C4-2B (cell line): ENCODE measurements at regions not wholly inside any gene's neighbourhood (a gene's known extent, or its start where the extent isn't known, plus 50 kb on each side); places are given as distances from the start of the nearest gene placed in this dataset.

Experiments used
- H3K27ac ChIP-seq: fragments of 450-650 bp; 2 replicates; pipeline ENCODE4 v1.5.1; 2017
- ZFX ChIP-seq: fragments of 450-650 bp; IDR thresholded peaks from 2 replicates; pipeline ENCODE4 v1.6.1; 2017
- TF ChIP-seq, protein P1 (sequence below): fragments of 450-650 bp; conservative IDR thresholded peaks from 2 replicates; pipeline ENCODE4 v1.5.1; 2017; ENCODE audit warnings: mild to moderate bottlenecking

DNA sequence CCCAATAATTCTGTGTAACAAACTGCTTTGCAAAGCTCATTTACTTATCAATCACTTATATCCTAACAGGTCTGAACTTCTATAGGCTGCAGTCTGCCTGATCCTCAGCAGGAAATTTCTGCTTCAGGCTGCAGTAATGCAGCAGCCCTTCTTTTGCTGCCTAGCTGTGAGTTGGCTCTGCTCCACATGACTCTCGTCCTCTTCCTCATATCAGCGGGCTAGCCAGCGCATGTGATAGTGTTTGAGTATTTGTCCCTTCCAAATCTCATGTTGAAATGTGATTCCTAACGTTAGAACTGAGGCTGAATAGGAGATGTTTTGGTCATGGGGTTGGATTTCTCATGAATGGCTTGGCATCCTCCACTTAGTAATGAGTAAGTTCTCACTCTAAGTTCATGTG, 387.8 kb downstream of the SEMA3D start:
- H3K27ac ChIP-seq: no peak overlapping the region
- TF ChIP-seq, protein P1, sequence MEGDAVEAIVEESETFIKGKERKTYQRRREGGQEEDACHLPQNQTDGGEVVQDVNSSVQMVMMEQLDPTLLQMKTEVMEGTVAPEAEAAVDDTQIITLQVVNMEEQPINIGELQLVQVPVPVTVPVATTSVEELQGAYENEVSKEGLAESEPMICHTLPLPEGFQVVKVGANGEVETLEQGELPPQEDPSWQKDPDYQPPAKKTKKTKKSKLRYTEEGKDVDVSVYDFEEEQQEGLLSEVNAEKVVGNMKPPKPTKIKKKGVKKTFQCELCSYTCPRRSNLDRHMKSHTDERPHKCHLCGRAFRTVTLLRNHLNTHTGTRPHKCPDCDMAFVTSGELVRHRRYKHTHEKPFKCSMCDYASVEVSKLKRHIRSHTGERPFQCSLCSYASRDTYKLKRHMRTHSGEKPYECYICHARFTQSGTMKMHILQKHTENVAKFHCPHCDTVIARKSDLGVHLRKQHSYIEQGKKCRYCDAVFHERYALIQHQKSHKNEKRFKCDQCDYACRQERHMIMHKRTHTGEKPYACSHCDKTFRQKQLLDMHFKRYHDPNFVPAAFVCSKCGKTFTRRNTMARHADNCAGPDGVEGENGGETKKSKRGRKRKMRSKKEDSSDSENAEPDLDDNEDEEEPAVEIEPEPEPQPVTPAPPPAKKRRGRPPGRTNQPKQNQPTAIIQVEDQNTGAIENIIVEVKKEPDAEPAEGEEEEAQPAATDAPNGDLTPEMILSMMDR: no peak
- no peak for TF ChIP-seq ZFX

DNA sequence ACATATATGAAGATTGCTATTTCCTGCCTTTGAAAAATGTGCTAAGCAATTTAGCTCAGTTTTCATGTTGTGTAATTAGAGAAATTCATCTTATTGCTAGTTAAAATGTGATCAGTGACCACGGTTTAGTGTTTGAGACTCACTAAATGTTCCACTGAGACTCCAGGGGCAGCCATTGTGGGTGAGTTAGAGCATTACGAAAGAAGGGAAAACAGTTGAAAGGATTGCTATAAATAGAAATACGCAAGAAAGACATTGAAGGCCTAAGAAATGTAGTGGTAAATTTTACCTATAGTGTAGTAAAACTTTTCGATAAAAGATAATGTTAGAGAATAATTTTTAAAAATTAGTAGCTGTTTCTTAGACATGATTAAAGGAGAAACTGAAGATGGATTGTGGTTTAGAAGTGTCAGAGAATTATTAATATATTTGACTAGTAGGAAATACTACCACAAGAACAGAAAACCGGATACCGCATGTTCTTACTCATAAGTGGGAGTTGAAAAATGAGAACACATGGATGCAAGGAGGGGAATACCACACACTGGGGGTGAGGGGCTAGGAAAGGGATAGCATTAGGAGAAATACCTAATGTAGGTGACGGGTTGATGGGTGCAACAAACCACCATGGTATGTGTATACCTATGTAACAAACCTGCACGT, 394.5 kb downstream of the SEMA3D start:
- no peak for TF ChIP-seq ZFX
- TF ChIP-seq, protein P1: no peak
- H3K27ac ChIP-seq: no peak overlapping the region

DNA sequence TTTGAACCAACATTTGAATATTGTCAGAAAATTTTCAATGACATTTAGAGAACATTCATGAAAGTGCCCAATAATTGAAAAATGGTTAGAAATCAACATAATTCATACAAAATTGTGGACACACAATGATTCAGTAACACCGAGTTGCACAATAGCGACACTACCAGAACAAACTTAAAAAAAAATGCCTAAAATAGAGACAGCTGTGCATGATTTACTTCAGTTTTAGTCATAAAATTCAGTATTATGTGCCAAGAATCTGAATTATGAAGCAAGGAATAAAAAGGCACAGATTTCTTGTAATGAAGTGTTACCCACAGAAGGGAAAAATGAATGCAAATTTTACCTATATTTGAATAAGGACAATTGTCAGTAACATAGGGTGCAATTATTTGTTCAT, 396.0 kb downstream of the SEMA3D start:
- no peak overlapping the region for H3K27ac ChIP-seq
- TF ChIP-seq, protein P1: no peak
- TF ChIP-seq ZFX: no peak

GRCh38 chr7:84786073-84786472, 400.8 kb downstream of the SEMA3D start:
- TF ChIP-seq ZFX: no peak
- TF ChIP-seq, protein P1: no peak

DNA sequence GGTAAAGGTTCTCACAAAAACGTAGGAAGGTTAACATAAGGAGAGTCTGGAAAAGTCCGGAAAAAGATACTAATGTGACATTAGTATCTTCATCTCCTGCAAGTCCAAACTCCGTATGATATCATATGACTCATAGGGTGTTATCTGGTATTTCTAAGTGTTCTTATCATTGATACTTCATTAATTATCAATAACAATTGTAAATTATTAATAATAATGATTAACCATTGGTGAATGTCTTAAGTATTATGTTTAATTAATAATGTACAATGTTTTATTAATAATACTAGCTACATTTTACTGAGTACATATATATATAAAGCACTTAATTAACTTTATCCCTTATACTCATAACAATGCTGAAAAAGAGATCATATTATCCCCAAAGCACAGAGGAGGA, 402.4 kb downstream of the SEMA3D start:
- no peak overlapping the region for H3K27ac ChIP-seq
- TF ChIP-seq ZFX: no peak
- TF ChIP-seq, protein P1: no peak

More at GRCh38 chr7:84786073-84786472, 400.8 kb downstream of the SEMA3D start:
- no peak overlapping the region for H3K27ac ChIP-seq

DNA sequence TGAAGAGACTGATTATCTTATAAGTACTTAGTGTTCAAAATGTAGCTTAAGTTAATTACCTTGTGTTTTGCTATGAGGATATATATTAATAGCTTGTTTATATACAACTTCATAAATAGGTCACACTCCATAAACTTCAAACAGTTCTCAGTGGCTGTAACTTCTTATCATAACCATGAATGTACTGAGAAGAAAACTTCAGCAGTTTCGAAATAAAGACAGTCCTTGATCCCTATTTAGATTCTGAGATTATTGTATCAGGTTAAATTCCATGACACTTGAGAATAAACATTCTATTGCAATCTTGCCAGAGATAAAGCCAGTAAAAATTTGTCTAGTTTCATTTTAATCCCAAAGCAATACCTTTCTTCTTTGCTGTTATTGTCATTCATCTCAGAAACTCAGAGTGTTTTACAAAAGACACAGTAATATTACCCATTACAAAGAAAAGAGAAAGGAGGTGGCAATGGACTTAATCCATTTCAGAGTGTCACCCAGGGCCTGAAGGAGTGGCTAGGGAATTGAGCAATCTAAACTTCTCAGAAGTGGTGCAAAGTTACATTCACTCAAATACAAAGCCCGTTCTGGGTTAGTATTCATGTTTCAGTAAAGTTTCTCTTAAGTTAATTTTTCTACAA, 403.6 kb downstream of the SEMA3D start:
- TF ChIP-seq, protein P1: no peak
- TF ChIP-seq ZFX: no peak
- no peak overlapping the region for H3K27ac ChIP-seq

DNA sequence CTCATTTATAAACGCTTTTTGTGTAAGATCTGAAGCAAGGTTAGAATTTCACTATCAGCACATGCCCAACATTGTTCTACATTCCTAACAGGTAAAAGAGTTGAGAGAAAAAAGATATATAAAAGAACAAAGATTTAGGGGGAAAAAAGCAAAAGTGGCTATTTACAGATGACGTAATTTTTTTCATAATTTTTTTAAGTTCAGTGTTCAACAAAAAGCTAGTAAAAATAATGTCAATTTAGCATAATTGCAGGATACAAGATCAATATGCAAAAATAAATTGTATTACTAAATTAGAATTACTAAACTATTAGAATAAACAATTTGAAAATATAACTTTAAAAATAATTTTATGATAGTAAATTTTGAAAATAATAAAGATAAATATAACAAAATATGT, 405.0 kb downstream of the SEMA3D start:
- H3K27ac ChIP-seq: no peak overlapping the region
- TF ChIP-seq, protein P1: no peak
- no peak for TF ChIP-seq ZFX
